ENCODE measurements at regions not wholly inside any gene's neighbourhood (a gene's known extent, or its start where the extent isn't known, plus 50 kb on each side); places are given as distances from the start of the nearest gene placed in this dataset.

- no peak for TF ChIP-seq CTCF (IDR thresholded peaks at IDR 0.05)
- no peak for TF ChIP-seq REST (IDR thresholded peaks at IDR 0.05; ENCODE audit: insufficient read depth in 1 of 2, low read depth in 2 of 2, low read length in 1 of 2)
- no peak for TF ChIP-seq TCF7L2 (IDR thresholded peaks at IDR 0.05; ENCODE audit: low read depth, low read length)
Measured at GRCh38 chr22:47396515-47396914, 634.1 kb downstream of the TBC1D22A start.

Measured in Panc1 (cell line).